HG02588 (cell line): ENCODE measurements at regions not wholly inside any gene's neighbourhood (a gene's known extent, or its start where the extent isn't known, plus 50 kb on each side); places are given as distances from the start of the nearest gene placed in this dataset.
A peak's percentile ranks its signal among the peaks of the same experiment; 100 is the strongest.
"Not testable (repeated sequence)": the region's sequence is repeated elsewhere in the genome, so short reads cannot be mapped to it uniquely, and the experiment has no call there.

Experiments used
- ATAC-seq: cut with Tn5 transposase; IDR thresholded peaks from one replicate; pipeline ENCODE4 v1.9.1; 2021; ENCODE audit warnings: mild to moderate bottlenecking, moderate library complexity; ENCODE audit not compliant: unreplicated experiment

DNA sequence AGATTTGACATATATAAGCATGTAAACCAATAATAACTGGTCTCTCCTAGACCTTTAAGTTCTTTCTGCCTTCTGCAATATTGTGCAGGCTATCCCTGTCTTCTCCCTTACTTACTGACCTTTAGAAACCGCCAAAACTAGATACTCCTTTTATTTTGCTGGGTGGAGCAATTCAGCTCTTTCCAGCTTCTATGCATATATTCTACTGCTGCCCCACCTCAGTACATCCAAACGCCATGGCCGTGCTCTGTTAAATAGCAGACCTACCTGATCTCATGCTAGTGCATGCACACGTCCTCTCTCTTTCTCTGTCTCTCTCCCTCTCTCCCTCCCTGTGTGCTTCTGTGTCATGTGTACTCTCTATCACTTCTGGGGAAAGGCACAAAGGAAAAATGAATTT, 76.7 kb upstream of the CAPRIN1 start:
- ATAC-seq: no peak

GRCh38 chr11:33971530-33971929, 79.7 kb upstream of the LMO2 start:
- not testable (repeated sequence) for ATAC-seq

DNA sequence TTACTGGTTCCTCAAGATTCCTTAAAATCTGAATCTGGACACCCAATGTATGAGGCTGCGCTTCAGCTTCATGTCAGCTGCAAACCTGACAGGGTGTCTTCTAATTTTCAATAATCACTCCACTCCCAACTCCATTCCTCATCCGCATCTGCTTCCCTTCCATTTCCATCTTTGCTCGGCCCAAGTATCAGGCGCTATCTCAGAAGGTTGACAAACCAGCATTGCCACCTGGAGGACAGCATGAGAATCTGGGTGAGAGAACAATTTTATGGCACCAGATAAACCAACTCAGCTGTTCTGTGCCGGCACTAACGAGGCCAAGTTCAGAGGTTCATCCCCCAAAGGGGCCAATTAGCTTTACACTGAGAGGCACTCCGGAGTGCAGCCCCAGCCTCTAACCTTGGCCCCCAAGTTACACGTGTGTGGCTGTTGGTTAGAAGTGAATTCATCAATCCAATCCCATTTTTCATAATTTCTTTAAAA, 79.1 kb upstream of the LMO2 start:
- ATAC-seq: no peak

DNA sequence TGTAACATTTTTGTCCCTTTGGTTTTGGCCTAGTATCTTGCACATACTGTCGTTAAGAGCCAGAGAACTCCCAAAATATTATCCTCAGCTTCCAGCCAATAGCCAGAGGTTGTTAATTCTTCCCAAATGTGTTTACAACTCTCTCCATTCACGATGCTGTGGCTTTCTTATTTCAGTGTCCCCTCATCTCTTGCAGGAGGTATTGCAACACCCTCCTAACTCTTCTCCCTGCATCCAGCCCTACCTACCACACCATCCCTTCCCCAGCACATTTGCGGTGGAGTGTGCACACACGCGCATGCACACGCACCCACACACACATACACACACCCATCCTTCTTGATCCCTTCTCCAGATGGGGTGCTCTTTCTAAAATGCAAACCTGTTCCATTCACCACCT, 75.6 kb upstream of the LMO2 start:
- no peak for ATAC-seq

GRCh38 chr11:33965032-33965431, 73.2 kb upstream of the LMO2 start:
- no peak for ATAC-seq

DNA sequence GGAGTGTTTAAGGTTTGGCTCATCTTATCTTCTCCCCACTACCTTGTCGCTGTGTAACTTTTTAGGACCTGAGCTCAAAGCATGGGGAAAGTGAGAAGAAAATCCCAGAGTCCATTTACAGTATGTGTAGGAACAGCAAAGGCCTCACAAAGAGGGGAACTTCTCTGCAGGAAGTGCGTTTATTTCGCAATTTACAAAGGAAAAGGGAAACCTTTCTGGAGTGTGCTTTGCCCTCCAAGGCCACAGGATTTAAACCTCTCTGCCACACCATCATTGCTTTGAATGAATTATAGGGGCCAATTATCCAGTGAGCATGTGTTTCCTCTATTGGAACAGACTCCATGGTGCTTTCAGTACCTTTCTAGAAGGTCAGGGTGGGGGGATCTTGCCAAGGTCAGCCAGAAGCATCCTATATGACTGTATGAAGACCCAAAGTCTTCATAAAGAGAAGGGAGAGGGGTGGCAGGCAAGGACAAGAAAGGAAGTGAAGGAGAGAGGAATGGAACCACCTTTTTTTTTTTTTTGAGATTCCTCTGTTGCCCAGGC, 68.1 kb upstream of the LMO2 start:
- ATAC-seq: no peak

DNA sequence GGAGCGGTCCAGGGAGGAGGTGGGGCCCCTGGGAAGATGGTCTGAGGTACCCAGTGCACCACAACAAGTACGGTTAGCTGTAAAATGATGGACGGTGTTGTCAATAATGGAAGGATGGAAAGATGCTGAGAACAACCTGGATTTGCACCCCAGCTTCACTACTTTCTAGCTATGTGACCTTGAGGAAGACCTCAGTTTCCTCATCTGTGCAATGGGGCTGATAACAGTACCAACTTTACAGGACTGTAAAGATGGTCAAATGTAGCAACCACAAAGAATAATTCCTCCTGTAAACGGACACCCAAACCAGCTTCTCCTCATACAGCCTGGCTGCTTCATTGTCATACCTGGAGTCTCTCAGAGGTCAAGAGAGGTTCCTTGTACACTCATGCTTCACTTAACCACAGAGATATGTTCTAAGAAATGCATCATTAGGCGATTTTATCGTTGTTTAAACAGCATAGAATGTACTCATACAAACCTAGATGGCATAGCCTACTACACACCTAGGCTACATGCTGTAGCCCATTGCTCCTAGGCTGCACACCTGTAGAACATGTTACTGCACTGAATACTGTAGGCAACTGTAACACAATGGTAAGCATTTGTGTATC, 65.5 kb upstream of the LMO2 start:
- ATAC-seq: no peak

DNA sequence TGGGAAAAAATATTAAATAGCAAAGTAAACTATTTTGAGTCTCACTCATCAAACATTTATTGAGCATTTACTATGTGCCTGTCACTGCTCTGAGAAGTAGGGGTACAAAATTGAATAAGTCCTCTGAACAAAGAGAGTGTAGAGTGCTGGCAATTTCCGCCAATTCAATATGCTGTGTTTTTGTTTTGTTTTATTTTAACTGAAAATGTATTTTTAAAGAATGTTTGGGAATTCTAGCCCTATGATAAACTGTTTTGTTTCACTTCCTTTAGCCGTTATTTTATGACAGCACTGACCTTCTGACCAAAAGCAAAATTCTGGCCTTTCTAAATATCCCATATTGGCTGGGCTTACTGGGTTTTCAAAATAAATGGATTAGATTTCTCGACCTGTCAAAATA, 64.7 kb upstream of the LMO2 start:
- no peak for ATAC-seq

- ATAC-seq: no peak
Observed at GRCh38 chr11:33953289-33953688, 61.4 kb upstream of the LMO2 start.

GRCh38 chr11:33952805-33953204, 60.9 kb upstream of the LMO2 start:
- no peak for ATAC-seq

GRCh38 chr11:33949252-33949913, 57.5 kb upstream of the LMO2 start:
- ATAC-seq: no peak

DNA sequence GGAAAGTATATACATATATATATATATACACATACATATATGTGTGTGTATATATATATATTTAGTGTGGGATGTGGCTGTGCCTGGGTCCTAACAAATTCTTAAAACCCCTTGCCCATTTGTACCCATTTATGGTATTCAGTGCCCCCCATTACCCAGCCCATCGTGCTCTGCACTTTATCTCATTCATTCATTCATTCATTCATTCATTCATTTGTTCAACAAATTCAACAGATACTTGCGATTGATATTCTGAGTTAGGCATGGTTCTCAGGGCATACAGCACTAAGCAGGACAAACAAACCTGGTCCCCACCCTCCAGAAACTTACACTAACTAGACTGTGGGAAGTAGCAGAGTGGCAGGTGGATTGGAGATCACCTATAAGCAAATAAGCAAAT, 56.6 kb upstream of the LMO2 start:
- no peak for ATAC-seq

GRCh38 chr11:33947918-33948317, 56.0 kb upstream of the LMO2 start:
- not testable (repeated sequence) for ATAC-seq

DNA sequence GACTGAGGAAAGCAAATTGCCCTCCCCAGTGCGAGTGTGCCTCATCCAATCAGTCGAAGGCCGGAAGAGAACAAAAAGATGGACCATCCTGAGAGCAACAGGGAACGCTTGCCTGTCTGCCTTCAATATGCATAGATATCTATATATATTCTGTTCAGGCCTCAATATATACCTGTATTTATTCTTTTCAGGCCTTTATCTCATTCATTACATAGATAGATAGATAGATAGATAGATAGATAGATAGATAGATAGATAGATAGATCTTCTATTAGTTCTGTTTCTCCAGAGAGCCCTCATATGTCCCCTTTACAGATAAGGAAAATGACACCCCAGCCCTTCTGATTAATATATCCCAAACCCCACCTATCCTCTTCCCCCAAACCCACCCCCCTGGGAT, 55.1 kb upstream of the LMO2 start:
- ATAC-seq: no peak

DNA sequence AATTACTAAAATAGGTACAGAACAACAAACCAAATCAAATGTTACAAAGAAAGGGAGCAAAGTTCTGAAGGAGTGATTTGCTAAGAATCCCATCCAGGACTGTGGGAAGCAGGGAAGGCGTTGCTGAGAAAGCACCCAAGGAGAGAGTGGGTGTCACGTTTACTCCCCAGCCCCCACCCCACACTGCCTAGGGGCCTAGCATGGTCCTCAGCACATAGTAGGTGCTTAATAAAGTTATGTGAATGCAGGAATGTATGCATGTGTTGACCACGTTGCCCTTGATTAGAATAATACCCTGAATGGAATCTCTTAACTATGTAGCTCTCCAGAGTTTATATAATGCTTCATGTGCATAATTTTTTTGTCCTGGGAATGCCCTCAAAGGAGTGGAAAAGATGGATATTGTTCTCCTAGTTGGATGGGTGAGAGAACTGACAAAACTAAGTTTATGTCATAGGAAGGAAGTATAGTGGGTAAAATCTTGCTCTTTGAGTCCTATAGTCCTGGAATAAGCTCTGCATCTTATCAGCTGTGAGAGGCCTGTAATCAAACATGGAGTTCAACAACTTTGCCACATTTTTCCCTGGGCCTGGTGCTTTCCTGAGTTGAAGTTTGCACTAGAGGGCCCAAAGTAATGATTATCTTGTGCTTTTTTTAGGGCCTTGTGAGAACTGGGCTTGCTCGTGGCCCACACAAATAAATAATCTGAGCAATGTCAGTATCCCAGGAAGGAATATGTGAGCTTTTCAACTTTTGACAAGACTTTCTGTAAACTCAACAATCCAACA, 53.8 kb upstream of the LMO2 start:
- no peak for ATAC-seq

DNA sequence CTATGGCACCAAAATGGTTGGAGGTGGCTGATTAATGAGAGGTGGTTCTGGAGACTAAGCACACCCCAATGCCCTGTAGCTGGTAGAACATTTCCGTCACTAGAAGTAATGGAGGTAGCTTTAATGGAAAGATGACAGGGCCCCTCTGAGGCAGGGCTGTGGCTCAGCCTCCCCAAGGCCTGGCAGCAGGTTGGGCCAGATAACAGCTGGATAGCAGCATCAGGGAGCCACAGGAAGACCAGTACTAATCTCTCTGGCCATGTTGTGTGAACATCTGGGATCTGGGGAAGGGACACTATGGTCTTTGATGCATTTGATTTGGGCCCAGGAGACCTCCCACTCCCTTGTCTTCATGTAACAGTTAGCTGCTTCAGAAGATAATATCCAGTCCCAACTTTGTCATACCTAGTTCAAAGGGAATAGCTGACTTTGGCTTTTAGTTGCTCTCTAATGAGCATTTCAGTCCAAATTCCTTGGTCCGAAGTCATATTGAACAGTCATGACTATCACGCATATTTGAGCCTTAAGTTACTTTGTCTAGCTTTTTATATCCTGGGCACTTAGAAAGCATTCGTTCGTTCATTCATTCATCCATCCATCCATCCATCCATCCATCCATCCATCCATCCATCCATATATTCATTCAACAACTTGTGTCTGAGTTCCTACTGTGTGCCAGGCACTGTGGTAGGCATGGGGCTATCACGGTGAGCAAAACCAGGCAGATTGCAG, 53.0 kb upstream of the LMO2 start:
- no peak for ATAC-seq

DNA sequence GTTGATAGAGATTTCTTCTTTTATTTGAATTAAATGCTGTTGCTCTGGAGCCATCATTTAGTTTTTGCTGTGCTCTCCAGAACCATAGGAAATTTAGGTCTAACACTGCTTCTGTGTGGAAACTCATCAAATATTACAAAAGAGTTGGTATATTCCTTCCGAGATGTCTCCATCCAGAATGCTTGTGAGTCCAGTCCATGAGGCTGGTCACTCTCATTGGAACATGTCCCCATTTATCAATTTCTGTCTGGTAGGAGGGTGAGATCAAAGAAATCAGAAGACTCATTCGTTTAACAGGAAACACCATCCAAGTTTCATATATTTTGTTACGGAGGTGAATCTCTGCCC, 52.4 kb upstream of the LMO2 start:
- no peak for ATAC-seq

DNA sequence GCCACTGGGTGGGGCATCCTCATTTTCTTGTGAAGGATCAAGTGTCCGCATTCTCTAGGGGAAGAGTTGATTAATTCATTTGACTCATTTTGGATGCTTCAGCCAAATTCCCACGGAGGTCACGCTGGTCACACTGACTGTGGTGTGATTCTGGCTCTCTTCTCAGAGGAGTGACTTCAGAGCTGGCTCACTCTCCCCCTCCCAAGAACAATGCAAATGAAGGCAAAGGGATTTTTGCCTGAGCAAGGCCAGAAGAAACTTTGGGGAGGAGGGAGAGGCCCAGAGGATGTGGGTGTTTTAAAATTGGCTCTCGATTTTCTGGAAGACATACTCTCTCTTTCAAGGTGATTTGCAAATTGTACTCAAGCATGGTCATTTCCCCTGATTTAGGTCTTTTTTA, 51.1 kb upstream of the LMO2 start:
- ATAC-seq: peak; percentile 65

GRCh38 chr11:33941637-33942160, 49.8 kb upstream of the LMO2 start:
- no peak for ATAC-seq
